ENCODE measurements at regions not wholly inside any gene's neighbourhood (a gene's known extent, or its start where the extent isn't known, plus 50 kb on each side); places are given as distances from the start of the nearest gene placed in this dataset.
"Not testable (repeated sequence)": the region's sequence is repeated elsewhere in the genome, so short reads cannot be mapped to it uniquely, and the experiment has no call there.

GRCh38 chr1:94303005-94303404 is 65.6 kb upstream of the ARHGAP29 start:
- no peak for DNase-seq (ENCODE audit: low read depth, low spot score)

GRCh38 chr1:94302497-94302896 is 65.1 kb upstream of the ARHGAP29 start:
- DNase-seq (ENCODE audit: low read depth, low spot score) = no peak

GRCh38 chr1:94301186-94301585 is 63.8 kb upstream of the ARHGAP29 start:
- no peak for DNase-seq (ENCODE audit: low read depth, low spot score)

DNA sequence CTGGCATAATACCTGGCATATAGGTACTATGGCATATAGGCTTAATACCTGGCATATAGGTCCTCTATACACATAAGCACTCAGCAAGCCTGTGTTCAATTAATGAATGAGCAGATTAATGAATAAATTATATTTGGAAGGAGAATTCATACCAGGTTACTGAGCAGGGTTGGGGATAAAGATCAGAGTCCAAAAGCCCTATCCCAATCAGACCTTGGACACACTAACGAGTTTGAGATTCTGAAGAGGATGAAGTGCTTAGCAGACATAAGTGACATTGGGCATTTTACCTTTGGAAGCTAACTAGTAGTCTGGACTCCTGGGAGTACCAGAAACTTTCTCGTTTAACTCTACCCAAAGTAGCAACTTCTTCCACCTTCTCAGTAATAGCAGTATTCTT is 63.3 kb upstream of the ARHGAP29 start:
- no peak for DNase-seq (ENCODE audit: low read depth, low spot score)

- no peak for DNase-seq (ENCODE audit: low read depth, low spot score)
Observed at GRCh38 chr1:94299627-94300553, 62.5 kb upstream of the ARHGAP29 start.

- no peak for DNase-seq (ENCODE audit: low read depth, low spot score)
Observed at GRCh38 chr1:94298861-94299260, 61.5 kb upstream of the ARHGAP29 start.

GRCh38 chr1:94296018-94296417 is 58.6 kb upstream of the ARHGAP29 start:
- DNase-seq (ENCODE audit: low read depth, low spot score) = no peak

DNA sequence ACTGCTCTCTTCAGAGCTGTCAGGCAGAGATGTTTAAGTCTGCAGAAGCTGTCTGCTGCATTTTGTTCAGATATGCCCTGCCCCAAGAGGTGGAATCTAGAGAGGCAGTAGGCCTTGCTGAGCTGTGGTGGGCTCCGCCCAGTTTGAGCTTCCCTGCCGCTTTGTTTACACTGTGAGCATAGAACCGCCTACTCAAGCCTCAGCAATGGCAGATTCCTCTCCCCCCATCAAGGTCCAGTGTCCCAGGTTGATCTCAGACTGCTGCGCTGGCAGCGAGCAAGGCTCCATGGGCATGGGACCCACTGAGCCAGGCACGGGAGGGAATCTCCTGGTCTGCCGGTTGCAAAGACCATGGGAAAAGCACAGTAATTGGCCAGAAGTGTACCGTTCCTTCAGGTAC is 55.6 kb upstream of the ARHGAP29 start:
- not testable (repeated sequence) for DNase-seq (ENCODE audit: low read depth, low spot score)

GRCh38 chr1:94289244-94289643 is 51.9 kb upstream of the ARHGAP29 start:
- DNase-seq (ENCODE audit: low read depth, low spot score) = not testable (repeated sequence)

Data from brain pericyte (primary cell).